ENCODE measurements at regions not wholly inside any gene's neighbourhood (a gene's known extent, or its start where the extent isn't known, plus 50 kb on each side); places are given as distances from the start of the nearest gene placed in this dataset.

GRCh38 chrX:134716620-134717012 lies 58.3 kb upstream of the PLAC1 start:
- no peaks in the 10 kb centered on the region for H3K4me1 ChIP-seq
- H3K27ac ChIP-seq = no peak overlapping the region
- DNase-seq = no peak
- ATAC-seq = no peak
- intact Hi-C loops (cut with DNase I) = no loop called here
- no peak overlapping the region for H3K4me3 ChIP-seq
- no peaks in the 10 kb centered on the region for H3K36me3 ChIP-seq (ENCODE audit: insufficient read depth in 1 of 2, low read depth in 1 of 2)
- no peak for TF ChIP-seq CTCF (IDR thresholded peaks at IDR 0.05)
- peaks cover 0 to 4% (median 0%) of the 10 kb centered on the region in 3 donors for H3K27me3 ChIP-seq (ENCODE audit: insufficient read depth in 3 of 3, low read length in 2 of 3)
- 73 to 88% (median 83%) methylated on average over 5 of the region's 5 CpGs for WGBS, 3 donors
- no peaks in the 10 kb centered on the region for H3K9me3 ChIP-seq

- no peaks in the 10 kb centered on the region for H3K9me3 ChIP-seq
- TF ChIP-seq CTCF (IDR thresholded peaks at IDR 0.05) = no peak
- 82 to 100% (median 83%) methylated on average over 3 to 5 of the region's 5 CpGs for WGBS, 3 donors
- no peak overlapping the region for H3K4me3 ChIP-seq
- H3K4me1 ChIP-seq = no peaks in the 10 kb centered on the region
- intact Hi-C loops (cut with DNase I) = no loop called here
- H3K27me3 ChIP-seq (ENCODE audit: insufficient read depth in 3 of 3, low read length in 2 of 3) = peaks cover 0 to 4% (median 0%) of the 10 kb centered on the region in 3 donors
- ATAC-seq = no peak
- H3K27ac ChIP-seq = no peak overlapping the region
- no peaks in the 10 kb centered on the region for H3K36me3 ChIP-seq (ENCODE audit: insufficient read depth in 1 of 2, low read depth in 1 of 2)
- no peak for DNase-seq
Observed at GRCh38 chrX:134715930-134716619, 57.8 kb upstream of the PLAC1 start.

- no peak for TF ChIP-seq CTCF (IDR thresholded peaks at IDR 0.05)
- Histone ChIP-seq H3K4me1 (no peaks in the 10 kb centered on the region), H3K27ac (no peak overlapping the region), H3K4me3 (no peak overlapping the region), H3K36me3 (ENCODE audit: insufficient read depth in 1 of 2, low read depth in 1 of 2) (no peaks in the 10 kb centered on the region), H3K27me3 (ENCODE audit: insufficient read depth in 3 of 3, low read length in 2 of 3) (peaks cover 0 to 4% (median 0%) of the 10 kb centered on the region in 3 donors), H3K9me3 (no peaks in the 10 kb centered on the region)
- intact Hi-C loops (cut with DNase I) = no loop called here
- no peak for ATAC-seq
- no peak for DNase-seq
- WGBS, 3 donors = 78 to 100% (median 92%) methylated on average over 3 of the region's 3 CpGs
Observed at GRCh38 chrX:134714633-134715110, 56.4 kb upstream of the PLAC1 start.

- no peak overlapping the region for H3K27ac ChIP-seq
- intact Hi-C loops (cut with DNase I) = no loop called here
- no peak for ATAC-seq
- peaks cover 0 to 4% (median 0%) of the 10 kb centered on the region in 3 donors for H3K27me3 ChIP-seq (ENCODE audit: insufficient read depth in 3 of 3, low read length in 2 of 3)
- TF ChIP-seq CTCF (IDR thresholded peaks at IDR 0.05) = no peak
- 76 to 93% (median 85%) methylated on average over 10 of the region's 10 CpGs for WGBS, 3 donors
- H3K36me3 ChIP-seq (ENCODE audit: insufficient read depth in 1 of 2, low read depth in 1 of 2) = no peaks in the 10 kb centered on the region
- H3K4me1 ChIP-seq = no peaks in the 10 kb centered on the region
- H3K9me3 ChIP-seq = no peaks in the 10 kb centered on the region
- no peak overlapping the region for H3K4me3 ChIP-seq
- no peak for DNase-seq
Observed at GRCh38 chrX:134713618-134714107, 55.4 kb upstream of the PLAC1 start.
